ENCODE measurements at regions not wholly inside any gene's neighbourhood (a gene's known extent, or its start where the extent isn't known, plus 50 kb on each side); places are given as distances from the start of the nearest gene placed in this dataset.

DNA sequence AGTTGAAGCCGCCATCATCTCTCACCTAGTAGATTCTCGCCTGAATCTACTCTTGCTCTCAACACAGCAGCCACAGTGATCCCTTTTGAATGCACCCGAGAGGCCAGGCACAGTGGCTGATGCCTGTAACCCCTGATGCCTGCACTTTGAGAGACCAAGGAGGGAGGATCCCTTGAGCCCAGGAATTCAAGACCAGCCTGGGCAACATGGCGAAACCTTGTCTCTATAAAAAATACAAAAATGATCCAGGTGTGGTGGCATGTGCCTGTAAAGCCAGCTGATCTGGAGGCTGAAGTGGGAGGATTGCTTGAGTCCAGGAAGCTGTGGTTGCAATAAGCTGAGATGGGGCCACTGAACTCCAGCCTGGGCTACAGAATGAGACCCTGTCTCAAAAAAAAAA lies 60.3 kb upstream of the EML4 start:
- DNase-seq, result no peak

- no peak for DNase-seq
These were observed 59.1 kb upstream of the EML4 start for GRCh38 chr2:42109959-42110640.

DNA sequence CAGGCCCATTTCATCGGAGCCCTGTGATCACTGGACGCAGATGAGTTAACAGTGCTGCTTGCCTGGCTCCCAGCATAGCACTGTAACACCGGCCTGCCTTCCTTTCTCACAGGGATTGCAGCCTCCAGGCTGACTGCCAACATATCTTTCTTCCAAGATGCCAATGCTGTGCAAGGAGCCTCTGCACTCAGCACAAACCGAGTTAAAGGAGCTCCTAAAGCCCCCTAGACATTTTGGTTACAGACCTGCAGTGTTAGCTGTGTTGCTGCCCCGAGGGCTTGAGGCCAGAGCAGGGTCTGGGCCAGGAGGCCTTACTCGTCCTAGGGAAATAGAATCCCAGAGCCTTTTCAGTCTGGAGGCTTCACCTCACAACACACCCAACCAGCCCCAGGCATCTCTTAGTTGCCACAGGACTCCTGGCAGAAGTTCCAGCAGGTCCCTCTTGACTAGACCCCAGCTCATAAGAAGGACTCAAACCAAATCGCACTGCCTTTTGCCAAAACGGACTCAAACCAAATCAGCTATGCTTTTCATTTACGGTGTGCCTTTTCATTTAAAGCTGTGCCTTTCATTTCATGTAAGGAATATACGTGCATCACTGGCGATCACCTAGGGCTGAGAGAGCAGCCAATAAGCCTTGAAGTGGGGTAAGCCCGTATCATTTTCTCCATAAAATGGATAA lies 58.4 kb upstream of the EML4 start:
- DNase-seq, result peak in 1 of 3 donors; percentile 66

DNA sequence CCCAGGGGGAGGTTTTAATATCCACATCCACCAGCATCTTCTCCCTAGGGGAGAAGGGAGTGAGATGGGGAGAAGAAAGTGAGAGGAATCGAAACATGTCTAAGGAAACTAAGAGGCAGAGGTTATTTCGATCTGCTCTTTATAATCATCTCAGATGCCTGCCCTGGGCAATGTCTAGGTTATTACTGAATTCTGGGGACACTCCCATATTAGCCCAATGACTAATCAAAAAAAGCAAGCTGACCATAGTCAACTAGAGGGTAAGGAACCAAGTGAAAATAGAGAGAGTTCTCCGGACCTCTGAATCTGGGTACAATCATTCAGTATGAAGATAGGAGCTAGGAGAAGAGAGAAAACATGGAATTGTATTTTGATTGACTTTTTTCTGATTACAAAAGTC lies 56.7 kb upstream of the EML4 start:
- DNase-seq, result no peak

DNA sequence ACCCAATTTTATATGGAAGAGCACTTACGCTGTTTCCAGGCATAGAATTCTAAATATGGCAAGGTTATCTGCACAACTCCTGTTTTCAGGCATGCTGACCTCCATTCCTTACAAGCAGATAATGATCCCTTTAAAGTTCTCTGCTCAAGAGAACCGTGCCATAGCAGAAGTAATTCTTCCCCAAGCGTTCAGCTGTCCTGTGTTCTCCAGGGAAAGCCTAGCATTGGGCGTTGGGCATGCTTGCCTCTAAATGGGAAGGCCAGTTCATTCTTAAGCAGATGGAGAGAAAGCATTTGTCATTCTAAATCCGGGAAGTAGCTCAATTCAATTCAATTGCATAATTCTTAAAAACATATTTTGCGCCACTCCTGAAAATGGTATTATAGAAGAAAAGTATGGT lies 55.7 kb upstream of the EML4 start:
- DNase-seq, result no peak

DNA sequence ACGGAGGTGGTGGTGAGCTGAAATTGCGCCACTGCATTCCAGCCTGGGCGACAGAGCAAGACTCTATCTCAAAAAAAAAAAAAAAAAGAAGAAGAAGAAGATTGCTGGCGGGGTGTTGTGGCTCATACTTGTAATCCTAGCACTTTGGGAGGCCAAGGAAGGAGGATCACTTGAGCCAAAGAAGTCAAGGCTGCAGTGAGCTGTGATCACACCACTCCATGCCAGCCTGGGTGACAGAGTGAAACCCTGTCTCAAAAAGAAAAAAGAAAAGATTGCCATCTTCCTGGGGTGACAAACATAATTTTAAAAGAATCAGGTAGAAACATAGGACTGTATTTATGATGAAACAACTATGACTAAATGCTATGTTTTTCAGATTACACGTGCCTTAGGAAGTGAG lies 55.1 kb upstream of the EML4 start:
- DNase-seq, result no peak

GRCh38 chr2:42115588-42115987 lies 53.6 kb upstream of the EML4 start:
- no peak for DNase-seq

DNA sequence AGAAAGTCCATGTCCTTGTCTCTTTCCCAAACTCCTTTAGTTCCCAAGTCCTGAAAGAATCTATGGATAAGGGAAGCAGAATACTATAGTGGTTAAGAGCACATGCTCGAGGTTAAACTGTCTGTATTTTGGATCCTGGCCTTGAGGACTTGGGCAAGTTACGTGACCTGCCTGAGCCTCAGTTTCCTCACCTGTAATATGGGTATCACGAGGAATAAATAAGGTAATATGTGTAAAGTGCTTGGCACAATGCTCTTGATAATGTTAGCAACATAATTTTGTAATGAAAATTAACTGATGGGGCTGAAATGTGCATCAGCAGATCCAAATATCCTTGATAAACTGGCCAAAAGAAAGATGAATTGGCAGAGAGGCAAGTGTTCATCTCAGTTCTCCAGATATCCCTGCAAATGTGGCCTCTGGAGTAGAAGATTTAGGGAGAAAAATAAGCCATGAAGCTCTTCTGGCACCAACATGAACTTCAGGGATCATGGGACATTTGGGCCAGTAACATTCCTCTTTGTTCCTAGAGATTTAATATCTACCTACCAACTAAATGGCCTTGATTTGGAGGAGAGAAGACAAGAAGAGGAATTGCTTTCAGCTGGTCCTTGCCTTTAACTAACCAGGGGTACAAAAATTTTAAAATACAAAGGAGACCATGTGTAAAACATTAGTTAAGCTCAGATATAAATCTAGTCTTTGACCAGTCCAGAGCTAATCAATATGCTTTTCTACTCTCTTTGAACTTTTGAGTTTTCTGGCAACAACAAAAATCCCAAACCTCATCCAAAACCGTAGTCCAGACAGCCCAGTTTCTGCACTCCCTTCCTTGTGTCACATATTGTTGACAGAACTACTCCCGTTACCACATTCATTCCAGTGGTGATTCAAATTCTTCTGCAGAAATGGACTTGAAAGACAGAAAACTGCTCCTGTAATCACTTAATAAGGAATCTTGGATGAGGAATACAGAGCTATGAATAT lies 52.7 kb upstream of the EML4 start:
- peak in 1 of 3 donors; percentile 79 for DNase-seq

GRCh38 chr2:42117182-42117579 lies 52.0 kb upstream of the EML4 start:
- DNase-seq, result no peak

DNA sequence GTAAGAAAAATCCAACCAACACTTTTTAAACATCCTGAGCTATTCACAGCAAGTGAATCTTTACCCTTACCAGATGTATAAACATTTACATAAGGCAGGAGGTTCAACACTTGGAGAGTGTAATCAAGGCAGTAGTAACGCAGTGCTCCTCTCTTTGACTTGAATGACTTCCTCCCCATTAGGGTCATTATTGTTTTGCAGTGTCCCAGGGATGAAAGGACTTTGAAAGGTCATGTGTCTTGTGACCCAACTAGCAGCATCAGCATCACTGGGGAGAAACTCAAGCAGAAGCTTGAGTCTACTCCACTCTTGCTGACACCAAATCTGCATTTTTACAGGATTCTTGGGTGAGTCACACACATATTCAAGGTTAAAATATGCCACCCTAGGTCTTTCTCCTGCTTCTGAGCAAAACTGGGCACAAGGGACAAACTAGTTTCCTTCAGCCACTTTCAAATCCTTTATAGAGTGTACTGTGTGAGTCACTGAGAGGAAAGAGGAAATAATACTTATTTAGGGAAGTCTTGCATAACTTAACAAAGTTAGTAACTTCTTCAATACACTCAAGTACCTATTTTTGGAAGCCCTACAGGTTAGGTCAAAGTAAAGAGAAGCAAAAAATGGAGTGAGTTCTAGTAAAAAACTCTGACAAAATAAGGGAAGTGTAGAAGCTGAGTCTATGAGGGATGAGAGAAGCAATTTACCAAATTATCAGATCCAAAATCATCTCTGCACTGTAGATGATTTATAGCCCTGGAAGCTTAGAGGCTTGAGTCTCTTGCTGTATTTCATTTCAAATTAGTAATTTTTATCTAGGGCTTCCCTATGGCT lies 51.0 kb upstream of the EML4 start:
- DNase-seq, result peak in 1 of 3 donors; percentile 66

GRCh38 chr2:42118754-42119569 lies 50.2 kb upstream of the EML4 start:
- DNase-seq, result peak in 1 of 3 donors; percentile 53

Data from muscle of back (tissue), 3 donors.